ENCODE measurements at regions not wholly inside any gene's neighbourhood (a gene's known extent, or its start where the extent isn't known, plus 50 kb on each side); places are given as distances from the start of the nearest gene placed in this dataset.
A peak's percentile ranks its signal among the peaks of the same experiment; 100 is the strongest.

DNA sequence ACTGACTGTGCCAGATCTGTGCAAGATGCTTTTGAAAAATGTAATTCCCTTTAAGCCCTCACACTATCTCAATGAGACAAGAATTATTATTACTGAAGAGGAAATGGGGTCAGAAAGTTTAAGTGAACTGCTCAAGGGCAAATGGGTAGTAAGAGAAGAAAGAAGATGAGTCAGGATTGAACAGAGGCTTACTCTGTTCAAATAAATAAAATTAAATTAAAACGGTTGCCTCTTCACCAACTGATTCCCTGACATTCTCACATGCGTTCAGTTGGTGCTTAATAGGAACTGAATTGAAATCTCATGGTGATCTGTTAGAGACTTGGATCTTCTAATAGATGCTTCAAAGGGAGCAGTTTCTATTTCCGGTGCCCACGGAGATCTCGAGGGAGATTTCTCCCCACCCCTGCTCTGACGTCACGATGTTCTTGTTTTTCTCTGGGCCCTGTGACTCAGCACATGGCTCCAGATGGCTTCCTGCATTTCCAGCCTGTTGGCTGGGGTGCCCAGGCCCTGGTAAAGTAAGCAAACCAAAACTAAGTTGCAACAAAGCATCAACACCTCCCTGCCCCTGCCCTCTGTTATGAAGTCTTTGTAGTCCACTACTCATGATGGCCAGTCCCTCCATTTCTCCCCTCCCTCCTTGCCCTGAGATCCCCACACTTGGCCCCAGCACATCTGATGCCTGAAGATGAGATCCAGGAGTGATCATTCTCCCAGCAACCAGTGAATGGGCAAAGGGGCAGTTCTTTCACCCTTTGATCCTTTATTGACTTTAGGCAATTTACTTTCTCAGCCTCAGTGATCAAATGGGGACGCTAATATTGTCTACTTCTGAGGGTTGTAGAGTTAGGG lies 106.1 kb upstream of the CPEB4 start (continued):
- TF ChIP-seq, protein P1, sequence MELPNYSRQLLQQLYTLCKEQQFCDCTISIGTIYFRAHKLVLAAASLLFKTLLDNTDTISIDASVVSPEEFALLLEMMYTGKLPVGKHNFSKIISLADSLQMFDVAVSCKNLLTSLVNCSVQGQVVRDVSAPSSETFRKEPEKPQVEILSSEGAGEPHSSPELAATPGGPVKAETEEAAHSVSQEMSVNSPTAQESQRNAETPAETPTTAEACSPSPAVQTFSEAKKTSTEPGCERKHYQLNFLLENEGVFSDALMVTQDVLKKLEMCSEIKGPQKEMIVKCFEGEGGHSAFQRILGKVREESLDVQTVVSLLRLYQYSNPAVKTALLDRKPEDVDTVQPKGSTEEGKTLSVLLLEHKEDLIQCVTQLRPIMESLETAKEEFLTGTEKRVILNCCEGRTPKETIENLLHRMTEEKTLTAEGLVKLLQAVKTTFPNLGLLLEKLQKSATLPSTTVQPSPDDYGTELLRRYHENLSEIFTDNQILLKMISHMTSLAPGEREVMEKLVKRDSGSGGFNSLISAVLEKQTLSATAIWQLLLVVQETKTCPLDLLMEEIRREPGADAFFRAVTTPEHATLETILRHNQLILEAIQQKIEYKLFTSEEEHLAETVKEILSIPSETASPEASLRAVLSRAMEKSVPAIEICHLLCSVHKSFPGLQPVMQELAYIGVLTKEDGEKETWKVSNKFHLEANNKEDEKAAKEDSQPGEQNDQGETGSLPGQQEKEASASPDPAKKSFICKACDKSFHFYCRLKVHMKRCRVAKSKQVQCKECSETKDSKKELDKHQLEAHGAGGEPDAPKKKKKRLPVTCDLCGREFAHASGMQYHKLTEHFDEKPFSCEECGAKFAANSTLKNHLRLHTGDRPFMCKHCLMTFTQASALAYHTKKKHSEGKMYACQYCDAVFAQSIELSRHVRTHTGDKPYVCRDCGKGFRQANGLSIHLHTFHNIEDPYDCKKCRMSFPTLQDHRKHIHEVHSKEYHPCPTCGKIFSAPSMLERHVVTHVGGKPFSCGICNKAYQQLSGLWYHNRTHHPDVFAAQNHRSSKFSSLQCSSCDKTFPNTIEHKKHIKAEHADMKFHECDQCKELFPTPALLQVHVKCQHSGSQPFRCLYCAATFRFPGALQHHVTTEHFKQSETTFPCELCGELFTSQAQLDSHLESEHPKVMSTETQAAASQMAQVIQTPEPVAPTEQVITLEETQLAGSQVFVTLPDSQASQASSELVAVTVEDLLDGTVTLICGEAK (IDR thresholded peaks at IDR 0.05), result no peak
- TF ChIP-seq, protein P1 (CRISPR knock-in tag; IDR thresholded peaks at IDR 0.05), result no peak
- TF ChIP-seq ZNF165 (CRISPR knock-in tag; IDR thresholded peaks at IDR 0.05; ENCODE audit: borderline replicate concordance), result peak; percentile 69; the same call in 1 of the 2 replicates
- peak; percentile 81; the same call in 1 of the 2 replicates for TF ChIP-seq ZNF644 (tag; IDR thresholded peaks at IDR 0.05; ENCODE audit: low read depth)
- no peak for TF ChIP-seq ZNF146 (CRISPR knock-in tag; IDR thresholded peaks at IDR 0.05; ENCODE audit: unreplicated experiment)
- TF ChIP-seq TAL1 (IDR thresholded peaks at IDR 0.05), result no peak
- TF ChIP-seq ADNP (tag; IDR thresholded peaks at IDR 0.05), result no peak
- TF ChIP-seq ZNF41 (CRISPR knock-in tag; conservative IDR thresholded peaks at IDR 0.05), result no peak; the same call in 1 of the 2 replicates
- peak; percentile 93 for TF ChIP-seq ETV1 (tag; conservative IDR thresholded peaks at IDR 0.05; ENCODE audit: low read depth)
- TF ChIP-seq ELK3 (CRISPR knock-in tag; IDR thresholded peaks at IDR 0.05), result no peak
- no peak for TF ChIP-seq MBD2 (IDR thresholded peaks at IDR 0.05; ENCODE audit: borderline replicate concordance, low read depth)
- no peak for TF ChIP-seq ZNF507 (tag; conservative IDR thresholded peaks at IDR 0.05)
- TF ChIP-seq, protein P2, sequence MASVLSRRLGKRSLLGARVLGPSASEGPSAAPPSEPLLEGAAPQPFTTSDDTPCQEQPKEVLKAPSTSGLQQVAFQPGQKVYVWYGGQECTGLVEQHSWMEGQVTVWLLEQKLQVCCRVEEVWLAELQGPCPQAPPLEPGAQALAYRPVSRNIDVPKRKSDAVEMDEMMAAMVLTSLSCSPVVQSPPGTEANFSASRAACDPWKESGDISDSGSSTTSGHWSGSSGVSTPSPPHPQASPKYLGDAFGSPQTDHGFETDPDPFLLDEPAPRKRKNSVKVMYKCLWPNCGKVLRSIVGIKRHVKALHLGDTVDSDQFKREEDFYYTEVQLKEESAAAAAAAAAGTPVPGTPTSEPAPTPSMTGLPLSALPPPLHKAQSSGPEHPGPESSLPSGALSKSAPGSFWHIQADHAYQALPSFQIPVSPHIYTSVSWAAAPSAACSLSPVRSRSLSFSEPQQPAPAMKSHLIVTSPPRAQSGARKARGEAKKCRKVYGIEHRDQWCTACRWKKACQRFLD (CRISPR knock-in tag; IDR thresholded peaks at IDR 0.05), result peak; percentile 89
- TF ChIP-seq TOE1 (IDR thresholded peaks at IDR 0.05; ENCODE audit: borderline replicate concordance), result no peak
- no peak for TF ChIP-seq TOE1 (CRISPR knock-in tag; IDR thresholded peaks at IDR 0.05; ENCODE audit: borderline replicate concordance, low read depth)
- no peak for TF ChIP-seq WHSC1 (IDR thresholded peaks at IDR 0.05; ENCODE audit: low read length)
- no peak for TF ChIP-seq HDGF (IDR thresholded peaks at IDR 0.05)
- TF ChIP-seq MYNN (IDR thresholded peaks at IDR 0.05), result no peak
- TF ChIP-seq MYNN (CRISPR knock-in tag; IDR thresholded peaks at IDR 0.05), result no peak

Measured in K562 (cell line).